ENCODE measurements at regions not wholly inside any gene's neighbourhood (a gene's known extent, or its start where the extent isn't known, plus 50 kb on each side); places are given as distances from the start of the nearest gene placed in this dataset.
"Not testable (repeated sequence)": the region's sequence is repeated elsewhere in the genome, so short reads cannot be mapped to it uniquely, and the experiment has no call there.

DNA sequence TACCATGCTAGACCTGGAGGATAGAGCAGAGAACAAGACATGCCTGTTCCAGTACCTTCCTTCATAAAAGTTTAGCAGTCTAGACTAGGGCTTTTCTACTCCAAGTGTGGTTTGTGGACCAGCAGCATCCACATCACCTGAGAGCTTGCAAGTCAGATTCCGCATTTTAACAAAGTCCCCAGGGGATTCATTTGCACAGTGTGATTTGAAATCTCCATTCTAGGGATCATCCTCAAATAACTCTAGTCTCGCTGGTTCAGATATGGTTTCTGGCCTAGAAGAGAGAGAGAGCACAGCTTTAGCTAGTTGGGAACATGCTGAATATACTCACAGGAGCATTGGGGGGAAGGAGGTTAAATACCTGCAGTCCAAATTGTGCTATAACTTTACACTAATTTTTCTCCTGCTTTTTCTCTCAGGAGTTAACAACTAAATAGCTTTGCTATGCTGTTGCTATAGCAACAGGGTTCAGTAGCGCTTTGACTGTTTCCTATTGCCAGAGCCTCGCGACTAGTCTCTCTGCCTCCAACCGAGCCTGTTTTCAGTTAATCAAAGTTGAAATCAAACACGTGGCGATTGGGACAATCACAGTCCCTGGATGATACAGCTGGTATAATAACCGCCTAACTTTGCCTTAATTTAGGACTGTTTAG, 64.0 kb upstream of the RASGRF1 start:
- DNase-seq: no peak

DNA sequence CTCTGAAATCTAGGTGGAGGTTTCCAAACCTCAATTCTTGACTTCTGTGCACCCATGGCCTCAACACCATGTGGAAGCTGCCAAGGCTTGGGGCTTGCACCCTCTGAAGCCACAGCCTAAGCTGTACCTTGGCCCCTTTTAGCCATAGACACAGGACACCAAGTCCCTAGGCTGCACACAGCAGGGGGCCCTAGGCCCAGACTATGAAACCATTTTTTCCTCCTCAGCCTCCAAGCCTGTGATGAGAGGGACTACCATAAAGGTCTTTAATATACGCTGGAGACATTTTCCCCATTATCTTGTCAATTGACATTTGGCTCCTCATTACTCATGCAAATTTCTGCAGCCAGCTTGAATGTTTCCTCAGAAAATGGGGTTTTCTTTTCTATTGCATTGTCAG, 53.7 kb upstream of the RASGRF1 start:
- DNase-seq: not testable (repeated sequence)

DNA sequence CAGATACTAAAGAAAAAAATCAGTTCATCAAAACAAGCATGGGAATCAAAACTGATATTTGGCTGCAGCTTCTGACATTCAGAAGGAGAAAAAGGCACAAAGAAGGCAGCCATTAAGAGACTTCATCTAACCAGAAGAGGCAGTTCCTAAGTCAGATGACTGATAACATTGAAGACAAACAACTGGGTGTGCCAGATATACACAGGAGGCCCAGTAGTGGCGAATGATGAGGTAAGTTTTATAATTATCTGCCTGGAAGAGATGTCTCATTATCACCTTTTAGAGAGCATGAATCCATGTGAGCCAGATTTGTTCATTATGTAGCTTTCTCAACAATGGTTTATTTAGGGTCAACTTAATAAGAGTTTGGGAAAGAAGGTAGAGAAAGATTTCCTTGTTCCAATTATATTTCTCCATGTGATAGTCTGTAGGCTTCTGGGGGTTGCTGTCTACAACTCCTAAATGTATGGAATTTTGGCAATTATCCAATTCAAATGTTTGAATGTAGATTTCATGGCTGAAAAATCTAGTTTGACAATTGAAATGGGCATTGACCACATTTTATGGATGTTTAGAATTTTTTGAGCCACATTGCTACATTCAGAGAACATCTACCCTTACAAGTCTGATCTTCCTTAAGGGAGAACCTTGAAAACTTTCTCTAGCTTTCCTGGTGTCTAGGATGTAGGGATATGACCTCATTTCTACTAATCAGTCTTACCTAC, 50.4 kb upstream of the RASGRF1 start:
- DNase-seq: no peak
